ENCODE measurements at regions not wholly inside any gene's neighbourhood (a gene's known extent, or its start where the extent isn't known, plus 50 kb on each side); places are given as distances from the start of the nearest gene placed in this dataset.
"Not testable (repeated sequence)": the region's sequence is repeated elsewhere in the genome, so short reads cannot be mapped to it uniquely, and the experiment has no call there.

GRCh38 chr13:53411463-53411862, 382.9 kb downstream of the OLFM4 start:
- Histone ChIP-seq H3K36me3 (no peaks in the 10 kb centered on the region), H3K4me1 (no peaks in the 10 kb centered on the region), H3K9me3 (replicated peaks in 1 of 11) (no peaks in the 10 kb centered on the region; a peak in 1 of 22 replicates), H3K27ac (no peak overlapping the region), H3K4me3 (no peak overlapping the region), H3K9ac (no peak overlapping the region), H4K20me1 (no peaks in the 10 kb centered on the region), H3K27me3 (no peaks in the 10 kb centered on the region), H3K4me2 (no peak overlapping the region)
- no peak for TF ChIP-seq Cebpa-rat (IDR thresholded peaks at IDR 0.05)

DNA sequence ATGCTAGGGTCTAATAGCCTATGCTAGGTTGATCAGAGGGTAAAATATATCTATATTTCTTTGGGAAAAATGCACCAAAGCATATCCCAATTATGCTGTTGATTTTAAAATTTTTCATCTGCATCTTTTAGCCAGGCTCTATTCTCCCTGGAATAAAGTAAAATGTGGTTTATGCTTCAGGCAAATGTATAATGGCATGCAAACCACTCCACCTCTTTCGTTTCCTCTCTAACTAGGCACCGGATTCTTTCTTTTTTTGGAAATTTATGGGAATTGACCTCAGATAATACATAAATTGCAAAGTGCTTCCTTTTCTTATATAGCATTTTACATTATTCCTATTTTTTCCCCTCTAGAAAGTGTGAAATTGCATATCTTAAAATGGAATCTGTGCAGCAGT, 386.5 kb downstream of the OLFM4 start:
- H3K9me3 ChIP-seq (replicated peaks in 1 of 11), result no peaks in the 10 kb centered on the region
- TF ChIP-seq Cebpa-rat (IDR thresholded peaks at IDR 0.05), result no peak

DNA sequence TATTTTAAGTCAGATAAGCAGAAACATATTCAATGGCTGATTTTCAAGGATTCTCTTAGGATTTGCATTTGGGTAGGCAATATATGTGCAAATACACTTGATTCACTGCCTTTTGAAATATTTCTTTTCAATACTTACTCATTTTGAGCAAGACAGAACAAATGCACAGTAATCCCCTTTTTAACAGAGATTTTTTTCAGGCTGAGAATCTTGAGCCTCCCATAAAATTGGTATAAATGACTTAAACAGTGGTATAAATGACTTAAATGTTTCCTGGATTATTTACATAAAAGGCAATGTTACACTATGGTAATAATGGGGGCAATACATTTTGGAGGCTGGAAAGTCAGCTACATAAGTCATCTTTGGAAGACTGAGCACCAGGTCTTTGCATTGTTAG, 389.0 kb downstream of the OLFM4 start:
- no peaks in the 10 kb centered on the region for H3K9me3 ChIP-seq (replicated peaks in 1 of 11)

More for the DNA sequence above, 386.5 kb downstream of the OLFM4 start:
- Histone ChIP-seq H3K4me3 (no peak overlapping the region), H3K27me3 (no peaks in the 10 kb centered on the region), H3K4me2 (no peak overlapping the region), H3K9ac (no peak overlapping the region), H4K20me1 (no peaks in the 10 kb centered on the region), H3K36me3 (no peaks in the 10 kb centered on the region), H3K4me1 (no peaks in the 10 kb centered on the region), H3K27ac (no peak overlapping the region)

DNA sequence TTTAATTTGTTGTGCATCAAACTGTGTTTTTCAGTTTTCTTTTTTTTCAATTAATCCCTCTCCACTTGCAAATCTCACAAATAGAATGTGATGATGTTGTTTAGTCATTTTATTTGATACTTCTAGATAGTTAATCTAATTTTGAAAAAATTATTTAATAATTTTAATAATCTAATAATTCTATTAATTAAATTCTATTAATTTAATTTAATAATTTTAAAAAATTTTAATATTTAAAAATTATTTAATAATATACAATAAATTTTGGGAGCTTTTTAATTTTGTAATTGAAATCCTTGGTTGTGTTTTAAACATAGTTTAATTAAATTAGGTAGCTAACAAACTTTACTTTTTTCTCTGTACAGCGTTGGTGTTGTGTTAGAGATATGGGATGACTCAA, 393.8 kb downstream of the OLFM4 start:
- no peak overlapping the region for H3K27ac ChIP-seq
- H3K4me1 ChIP-seq, result no peaks in the 10 kb centered on the region
- H4K20me1 ChIP-seq, result no peaks in the 10 kb centered on the region
- H3K27me3 ChIP-seq, result no peaks in the 10 kb centered on the region
- H3K9ac ChIP-seq, result no peak overlapping the region
- H3K36me3 ChIP-seq, result no peaks in the 10 kb centered on the region
- H3K9me3 ChIP-seq (replicated peaks in 1 of 11), result peaks cover 0 to 8% (median 4%) of the 10 kb centered on the region in 11 experiments; a peak in 5 of 22 replicates
- no peak overlapping the region for H3K4me3 ChIP-seq
- no peak for TF ChIP-seq Cebpa-rat (IDR thresholded peaks at IDR 0.05)
- H3K4me2 ChIP-seq, result no peak overlapping the region

More for the DNA sequence above, 389.0 kb downstream of the OLFM4 start:
- Histone ChIP-seq H3K4me3 (no peak overlapping the region), H4K20me1 (no peaks in the 10 kb centered on the region), H3K27ac (no peak overlapping the region), H3K36me3 (no peaks in the 10 kb centered on the region), H3K4me2 (no peak overlapping the region), H3K27me3 (no peaks in the 10 kb centered on the region), H3K4me1 (no peaks in the 10 kb centered on the region), H3K9ac (no peak overlapping the region)
- TF ChIP-seq Cebpa-rat (IDR thresholded peaks at IDR 0.05), result no peak

GRCh38 chr13:53436396-53436795, 407.8 kb downstream of the OLFM4 start:
- no peak for TF ChIP-seq Cebpa-rat (IDR thresholded peaks at IDR 0.05)
- Histone ChIP-seq H3K4me2 (no peak overlapping the region), H3K9ac (no peak overlapping the region), H3K4me3 (no peak overlapping the region), H3K4me1 (no peaks in the 10 kb centered on the region), H4K20me1 (no peaks in the 10 kb centered on the region), H3K36me3 (no peaks in the 10 kb centered on the region), H3K27ac (no peak overlapping the region), H3K27me3 (no peaks in the 10 kb centered on the region), H3K9me3 (replicated peaks in 1 of 11) (peaks cover 0 to 19% (median 11%) of the 10 kb centered on the region in 11 experiments; a peak in 15 of 22 replicates)

- Histone ChIP-seq H3K36me3 (no peaks in the 10 kb centered on the region), H3K4me3 (no peak overlapping the region), H3K9me3 (replicated peaks in 1 of 11) (peaks cover 0 to 19% (median 11%) of the 10 kb centered on the region in 11 experiments; a peak in 15 of 22 replicates), H3K27ac (no peak overlapping the region), H3K9ac (no peak overlapping the region), H4K20me1 (no peaks in the 10 kb centered on the region), H3K27me3 (no peaks in the 10 kb centered on the region), H3K4me1 (no peaks in the 10 kb centered on the region), H3K4me2 (no peak overlapping the region)
- TF ChIP-seq Cebpa-rat (IDR thresholded peaks at IDR 0.05), result no peak
Measured at GRCh38 chr13:53439439-53440225, 411.0 kb downstream of the OLFM4 start.

GRCh38 chr13:53442979-53443378, 414.4 kb downstream of the OLFM4 start:
- no peaks in the 10 kb centered on the region for H4K20me1 ChIP-seq
- peaks cover 0 to 19% (median 11%) of the 10 kb centered on the region in 11 experiments; a peak in 15 of 22 replicates for H3K9me3 ChIP-seq (replicated peaks in 1 of 11)
- TF ChIP-seq Cebpa-rat (IDR thresholded peaks at IDR 0.05), result no peak
- H3K27ac ChIP-seq, result no peak overlapping the region
- H3K9ac ChIP-seq, result no peak overlapping the region
- H3K36me3 ChIP-seq, result no peaks in the 10 kb centered on the region
- no peak overlapping the region for H3K4me2 ChIP-seq
- H3K4me1 ChIP-seq, result no peaks in the 10 kb centered on the region
- no peak overlapping the region for H3K4me3 ChIP-seq
- no peaks in the 10 kb centered on the region for H3K27me3 ChIP-seq

DNA sequence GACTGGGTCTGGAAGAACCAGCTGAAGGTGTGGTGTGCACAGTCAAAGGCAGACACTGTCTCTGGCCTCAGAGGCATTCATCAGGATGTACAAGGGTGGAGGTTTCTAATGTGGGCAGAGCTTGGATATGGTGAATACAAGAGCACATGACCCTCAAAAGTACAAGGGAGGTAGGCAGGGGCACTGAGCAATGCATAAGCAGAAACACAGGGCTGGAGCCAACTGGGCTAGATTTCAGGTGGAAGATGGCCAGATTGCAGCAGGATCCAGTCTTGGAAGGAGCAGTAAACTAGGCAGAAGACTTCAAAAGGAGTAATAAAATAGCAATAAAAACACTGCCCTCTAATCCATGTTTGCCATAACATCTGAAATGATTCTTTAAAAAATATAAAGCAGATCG, 417.1 kb downstream of the OLFM4 start:
- no peaks in the 10 kb centered on the region for H3K27me3 ChIP-seq

DNA sequence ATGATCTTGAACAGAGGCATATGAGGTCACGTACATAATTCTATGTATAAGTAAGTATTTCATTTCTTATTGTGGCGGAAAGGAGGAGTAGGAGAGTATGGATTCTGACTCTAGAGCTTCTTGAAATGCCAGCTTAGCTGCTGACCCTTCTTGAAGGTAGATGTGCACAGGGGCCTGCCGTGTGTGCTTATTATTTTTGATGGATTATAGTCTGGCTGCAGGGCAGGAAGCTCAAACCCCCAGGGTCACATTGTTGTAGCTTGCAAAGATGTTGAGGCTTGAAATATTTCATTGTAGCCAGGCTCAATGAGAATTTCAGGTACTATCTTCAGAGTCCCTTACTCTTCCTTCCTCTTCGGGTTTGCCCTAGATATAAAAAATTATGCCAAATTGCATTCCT, 418.8 kb downstream of the OLFM4 start:
- no peak for TF ChIP-seq Cebpa-rat (IDR thresholded peaks at IDR 0.05)

More for the DNA sequence above, 417.1 kb downstream of the OLFM4 start:
- H3K4me3 ChIP-seq, result no peak overlapping the region
- H4K20me1 ChIP-seq, result no peaks in the 10 kb centered on the region
- 0 out of 22 replicates have a peak, but pooled peaks cover 0 to 4% (median 0%) of the 10 kb centered on the region in 11 experiments for H3K36me3 ChIP-seq
- H3K9me3 ChIP-seq (replicated peaks in 1 of 11), result peaks cover 16 to 22% (median 19%) of the 10 kb centered on the region in 11 experiments
- H3K27ac ChIP-seq, result no peak overlapping the region
- TF ChIP-seq Cebpa-rat (IDR thresholded peaks at IDR 0.05), result no peak
- H3K9ac ChIP-seq, result no peak overlapping the region
- H3K4me1 ChIP-seq, result no peaks in the 10 kb centered on the region
- H3K4me2 ChIP-seq, result no peak overlapping the region

GRCh38 chr13:53447863-53448262, 419.2 kb downstream of the OLFM4 start:
- Histone ChIP-seq H4K20me1 (no peaks in the 10 kb centered on the region), H3K4me2 (no peak overlapping the region), H3K4me3 (no peak overlapping the region), H3K4me1 (no peaks in the 10 kb centered on the region), H3K9me3 (replicated peaks in 1 of 11) (peaks cover 27 to 37% (median 36%) of the 10 kb centered on the region in 11 experiments), H3K27ac (no peak overlapping the region), H3K9ac (no peak overlapping the region), H3K27me3 (no peaks in the 10 kb centered on the region), H3K36me3 (0 out of 22 replicates have a peak, but pooled peaks cover 0 to 6% (median 0%) of the 10 kb centered on the region in 11 experiments)
- TF ChIP-seq Cebpa-rat (IDR thresholded peaks at IDR 0.05), result no peak

More for the DNA sequence above, 418.8 kb downstream of the OLFM4 start:
- Histone ChIP-seq H3K4me3 (no peak overlapping the region), H4K20me1 (no peaks in the 10 kb centered on the region), H3K9ac (no peak overlapping the region), H3K9me3 (replicated peaks in 1 of 11) (peaks cover 27 to 37% (median 32%) of the 10 kb centered on the region in 11 experiments), H3K4me2 (no peak overlapping the region), H3K36me3 (0 out of 22 replicates have a peak, but pooled peaks cover 0 to 6% (median 0%) of the 10 kb centered on the region in 11 experiments), H3K27ac (no peak overlapping the region), H3K27me3 (no peaks in the 10 kb centered on the region), H3K4me1 (no peaks in the 10 kb centered on the region)

- H3K4me3 ChIP-seq, H4K20me1 ChIP-seq, H3K27me3 ChIP-seq, H3K4me2 ChIP-seq, H3K9ac ChIP-seq, H3K36me3 ChIP-seq, H3K27ac ChIP-seq, H3K4me1 ChIP-seq: not testable (repeated sequence)
- H3K9me3 ChIP-seq (replicated peaks in 1 of 11), result peaks cover 39 to 54% (median 51%) of the 10 kb centered on the region in 11 experiments
Measured at GRCh38 chr13:53452263-53452808, 423.7 kb downstream of the OLFM4 start.

All from BLaER1 treated with 17β-estradiol and CSF1 and Interleukin-3, amounts not matched to agents 10 nM and 100 nM (cell line).